Neural cell (in vitro differentiated cells): ENCODE measurements at regions not wholly inside any gene's neighbourhood (a gene's known extent, or its start where the extent isn't known, plus 50 kb on each side); places are given as distances from the start of the nearest gene placed in this dataset.

Experiments
- H2AFZ ChIP-seq: fragments of 200-600, 300-800 bp; sonication (generic), shearing (Covaris generic); 2 replicates; pipeline ENCODE4 v1.6.0; 2014; ENCODE audit warnings: low read depth, mild to moderate bottlenecking, antibody characterized with exemption, low read length, moderate library complexity
- H3F3A ChIP-seq: fragments of 200-600 bp; shearing (Covaris generic); 2 replicates; pipeline ENCODE4 v1.6.1; 2016; ENCODE audit warnings: mild to moderate bottlenecking, moderate library complexity, mixed read lengths, antibody characterized with exemption, low read length; ENCODE audit not compliant: insufficient read depth, poor library complexity, severe bottlenecking
- H3K27ac ChIP-seq: fragments of 200-600, 300-800 bp; sonication (generic), shearing (Covaris generic); 2 replicates; pipeline ENCODE4 v1.5.1; 2014; ENCODE audit warnings: mild to moderate bottlenecking, low read length, moderate library complexity
- H3K27me3 ChIP-seq: fragments of 300-800, 200-600 bp; sonication (generic), shearing (Covaris generic); 2 replicates; pipeline ENCODE4 v1.6.0; 2014; ENCODE audit warnings: mild to moderate bottlenecking, low read depth, low read length, moderate library complexity; ENCODE audit not compliant: insufficient read depth
- H3K36me3 ChIP-seq: fragments of 300-800, 200-600 bp; sonication (generic), shearing (Covaris generic); 2 replicates; pipeline ENCODE4 v1.5.1; 2014; ENCODE audit warnings: mild to moderate bottlenecking, antibody characterized with exemption, low read length, moderate library complexity; ENCODE audit not compliant: insufficient read depth
- H3K4me2 ChIP-seq: fragments of 300-800, 200-600 bp; sonication (generic), shearing (Covaris generic); 2 replicates; pipeline ENCODE4 v1.6.0; 2014; ENCODE audit warnings: mild to moderate bottlenecking, low read length
- H3K4me3 ChIP-seq: fragments of 300-800, 200-600 bp; sonication (generic), shearing (Covaris generic); 2 replicates; pipeline ENCODE4 v1.5.1; 2014; ENCODE audit warnings: mild to moderate bottlenecking, low read length, moderate library complexity
- H3K79me2 ChIP-seq: fragments of 200-600 bp; shearing (Covaris generic); replicated peaks from 2 replicates; pipeline ENCODE4 v1.6.0; 2014; ENCODE audit warnings: mild to moderate bottlenecking, low read length, moderate library complexity; ENCODE audit not compliant: insufficient read depth
- H3K9ac ChIP-seq: fragments of 300-800, 200-600 bp; sonication (generic), shearing (Covaris generic); 2 replicates; pipeline ENCODE4 v1.6.1; 2016; ENCODE audit warnings: mild to moderate bottlenecking, low read length, mixed read lengths
- H3K9me2 ChIP-seq: fragments of 200-600 bp; shearing (Covaris generic); 2 replicates; pipeline ENCODE4 v1.6.1; 2016; ENCODE audit warnings: mild to moderate bottlenecking, low read length, mixed read lengths; ENCODE audit not compliant: insufficient read depth
- H3K9me3 ChIP-seq: fragments of 200-600, 300-800 bp; sonication (generic), shearing (Covaris generic); 2 replicates; pipeline ENCODE4 v1.6.1; 2016; ENCODE audit warnings: mild to moderate bottlenecking, mixed run types, low read length, moderate library complexity, mixed read lengths
- H4K20me1 ChIP-seq: fragments of 200-600 bp; shearing (Covaris generic); 2 replicates; pipeline ENCODE4 v1.6.1; 2016; ENCODE audit warnings: mild to moderate bottlenecking, mixed run types; ENCODE audit not compliant: insufficient read depth
- CTCF ChIP-seq: fragments of 450-650 bp; IDR thresholded peaks from 2 replicates; pipeline ENCODE4 v1.5.1; 2014; ENCODE audit warnings: antibody characterized with exemption, mild to moderate bottlenecking, moderate library complexity; ENCODE audit not compliant: poor library complexity, severe bottlenecking
- EP300 ChIP-seq: fragments of 450-650 bp; conservative IDR thresholded peaks from 2 replicates; pipeline ENCODE4 v1.6.1; 2014; ENCODE audit warnings: antibody characterized with exemption, mild to moderate bottlenecking, moderate library complexity; ENCODE audit not compliant: poor library complexity, severe bottlenecking
- EZH2 ChIP-seq: fragments of 200-600, 300-800 bp; shearing (Covaris generic), sonication (generic); IDR thresholded peaks from 2 replicates; pipeline ENCODE4 v1.6.1; 2014; ENCODE audit warnings: antibody characterized with exemption, low read length, borderline replicate concordance, mild to moderate bottlenecking; ENCODE audit not compliant: insufficient read depth, poor library complexity, severe bottlenecking
- MXI1 ChIP-seq: fragments of 450-650 bp; conservative IDR thresholded peaks from 2 replicates; pipeline ENCODE4 v1.6.1; 2014; ENCODE audit warnings: antibody characterized with exemption, mild to moderate bottlenecking; ENCODE audit not compliant: poor library complexity, severe bottlenecking
- POLR2AphosphoS5 ChIP-seq: IDR thresholded peaks from 2 replicates; pipeline ENCODE4 v1.6.1; 2012
- RAD21 ChIP-seq: fragments of 450-650 bp; conservative IDR thresholded peaks from 2 replicates; pipeline ENCODE4 v1.6.1; 2014; ENCODE audit warnings: antibody characterized with exemption, mild to moderate bottlenecking, moderate library complexity
- REST ChIP-seq: IDR thresholded peaks from 2 replicates; pipeline ENCODE4 v1.6.1; 2012; ENCODE audit warnings: borderline replicate concordance
- SMC3 ChIP-seq: fragments of 450-650 bp; conservative IDR thresholded peaks from 2 replicates; pipeline ENCODE4 v1.6.1; 2014; ENCODE audit warnings: antibody characterized with exemption, mild to moderate bottlenecking, moderate library complexity; ENCODE audit not compliant: poor library complexity
- TAF1 ChIP-seq: IDR thresholded peaks from 2 replicates; pipeline ENCODE4 v1.6.1; 2012; ENCODE audit warnings: low read depth

- Histone ChIP-seq H2AFZ (peak overlapping the region; percentile 7), H3K27me3 (no peaks in the 10 kb centered on the region), H3K4me2 (peak overlapping the region; percentile 28), H3K27ac (peak overlapping the region; percentile 48), H3K9me3 (no peaks in the 10 kb centered on the region), H4K20me1 (no peaks in the 10 kb centered on the region), H3K4me3 (peak overlapping the region; percentile 33), H3F3A (no peaks in the 10 kb centered on the region), H3K9me2 (no peaks in the 10 kb centered on the region), H3K9ac (peak overlapping the region; percentile 6), H3K79me2 (no peaks in the 10 kb centered on the region), H3K36me3 (no peaks in the 10 kb centered on the region)
- peak; percentile 58 for TF ChIP-seq EP300
- peak; percentile 83 for TF ChIP-seq POLR2AphosphoS5
- no peak for TF ChIP-seq TAF1
- peak; percentile 20 for TF ChIP-seq REST
Observed at GRCh38 chr20:47971058-47971791, 185.9 kb upstream of the SULF2 start.

GRCh38 chr20:47970282-47970903 is 185.1 kb upstream of the SULF2 start:
- Histone ChIP-seq H3K9me2 (no peaks in the 10 kb centered on the region), H3K27ac (peak overlapping the region; percentile 48), H3K27me3 (no peaks in the 10 kb centered on the region), H3K9me3 (no peaks in the 10 kb centered on the region), H4K20me1 (no peaks in the 10 kb centered on the region), H3F3A (no peaks in the 10 kb centered on the region), H3K4me2 (no peak overlapping the region), H3K79me2 (no peaks in the 10 kb centered on the region), H3K4me3 (peak overlapping the region; percentile 33), H2AFZ (peak overlapping the region; percentile 7), H3K36me3 (no peaks in the 10 kb centered on the region), H3K9ac (peak overlapping the region; percentile 6)
- no peak for TF ChIP-seq MXI1
- no peak for TF ChIP-seq RAD21
- TF ChIP-seq EZH2: no peak
- no peak for TF ChIP-seq CTCF
- TF ChIP-seq SMC3: no peak
- no peak for TF ChIP-seq TAF1
- no peak for TF ChIP-seq REST
- TF ChIP-seq EP300: no peak
- no peak for TF ChIP-seq POLR2AphosphoS5
